IPS DF 4.7 (cell line): ENCODE measurements at regions not wholly inside any gene's neighbourhood (a gene's known extent, or its start where the extent isn't known, plus 50 kb on each side); places are given as distances from the start of the nearest gene placed in this dataset.

Experiments
- DNase-seq: peaks from one replicate; pipeline ENCODE4 v3.0.0-alpha.2; 2013; ENCODE audit warnings: low spot score; ENCODE audit errors: extremely low read depth

DNA sequence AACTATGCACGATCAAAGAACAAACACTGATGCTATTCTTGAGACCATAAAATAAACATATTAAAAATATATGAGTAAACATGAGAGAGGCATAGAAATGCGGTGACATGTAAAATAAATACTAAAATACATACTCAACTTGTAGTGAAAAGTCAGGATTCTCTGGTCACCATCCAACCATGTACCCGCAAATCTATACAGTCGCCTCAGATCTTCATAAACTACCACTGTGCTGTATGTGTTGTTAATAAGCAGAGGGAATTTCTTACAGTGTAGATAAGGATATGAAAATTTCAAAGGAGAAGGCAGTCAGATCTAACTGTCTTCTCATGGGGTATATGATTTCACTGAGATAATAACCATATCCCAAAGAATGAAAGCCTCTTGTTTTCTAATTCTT lies 67.8 kb upstream of the FAM47B start:
- DNase-seq = no peak

- DNase-seq = no peak
Measured at GRCh38 chrX:34875204-34875603, 67.4 kb upstream of the FAM47B start.

GRCh38 chrX:34877436-34877835 lies 65.2 kb upstream of the FAM47B start:
- no peak for DNase-seq

- no peak for DNase-seq
Measured at GRCh38 chrX:34879346-34879745, 63.2 kb upstream of the FAM47B start.

DNA sequence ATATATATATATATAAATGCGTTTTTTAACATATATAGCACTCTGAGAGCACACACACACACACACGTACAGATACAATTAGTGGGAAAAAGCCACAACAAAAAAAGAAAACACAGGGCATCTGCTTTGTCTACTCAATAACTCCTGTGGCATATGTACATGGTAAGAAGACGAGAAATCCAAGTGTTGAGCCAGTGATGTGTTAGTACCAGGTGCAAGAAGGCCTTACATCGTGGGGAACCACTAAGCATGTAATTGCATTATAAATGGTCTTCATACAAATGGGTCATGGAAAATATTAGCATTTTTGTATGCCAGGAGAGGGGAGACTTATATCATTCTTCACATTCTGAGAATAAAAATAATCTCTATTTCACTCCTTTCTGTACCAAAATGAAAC lies 62.7 kb upstream of the FAM47B start:
- no peak for DNase-seq

- DNase-seq = no peak
Measured at GRCh38 chrX:34880656-34881055, 61.9 kb upstream of the FAM47B start.

- DNase-seq = no peak
Measured at GRCh38 chrX:34881671-34882070, 60.9 kb upstream of the FAM47B start.

- DNase-seq = no peak
Measured at GRCh38 chrX:34884817-34885216, 57.8 kb upstream of the FAM47B start.

GRCh38 chrX:34886011-34886410 lies 56.6 kb upstream of the FAM47B start:
- DNase-seq = no peak

DNA sequence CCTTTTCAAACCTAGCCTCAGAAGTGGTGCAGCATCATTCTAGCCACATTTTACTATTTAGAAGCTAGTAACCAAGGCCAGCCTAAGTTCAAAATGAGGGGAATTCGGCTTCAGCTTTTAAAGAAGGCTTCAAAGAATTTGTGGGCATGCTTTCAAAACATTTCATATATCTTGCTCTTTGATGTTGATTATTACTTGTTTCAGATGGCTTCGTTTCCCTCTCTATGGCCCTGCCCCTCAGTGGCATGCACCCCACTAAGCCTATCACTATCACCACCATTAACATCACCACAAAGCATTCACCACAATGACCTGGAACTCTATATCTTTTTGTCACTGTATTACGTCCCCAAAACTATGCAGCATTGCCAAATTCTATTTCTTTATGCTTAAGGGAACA lies 51.2 kb upstream of the FAM47B start:
- no peak for DNase-seq
